Lower leg skin (tissue), 3 donors: ENCODE measurements at regions not wholly inside any gene's neighbourhood (a gene's known extent, or its start where the extent isn't known, plus 50 kb on each side); places are given as distances from the start of the nearest gene placed in this dataset.

Experiments used
- CTCF ChIP-seq, 3 donors: fragments of 450-650 bp; IDR thresholded peaks; one replicate each; pipeline ENCODE4 v1.5.1; 2016; ENCODE audit warnings: antibody characterized with exemption in 3 of 3, mild to moderate bottlenecking in 3 of 3, moderate library complexity in 2 of 3
- POLR2A ChIP-seq, 2 donors: fragments of 450-650 bp; IDR thresholded peaks; one replicate each; pipeline ENCODE4 v1.6.1; 2016 to 2017; ENCODE audit warnings: antibody characterized with exemption in 2 of 2, mild to moderate bottlenecking in 1 of 2, moderate library complexity in 1 of 2

- TF ChIP-seq CTCF (IDR thresholded peaks at IDR 0.05) (no peak), POLR2A (IDR thresholded peaks at IDR 0.05) (no peak)
Observed at GRCh38 chr20:7516621-7517111, 423.6 kb downstream of the HAO1 start.
